Fibroblast of skin of right biceps (primary cell): ENCODE measurements at regions not wholly inside any gene's neighbourhood (a gene's known extent, or its start where the extent isn't known, plus 50 kb on each side); places are given as distances from the start of the nearest gene placed in this dataset.

Source experiments
- DNase-seq: peaks from one replicate; pipeline ENCODE4 v3.0.0-alpha.2; 2013

- peak; percentile 71 for DNase-seq
These were observed 200.1 kb downstream of the BMP7 start for GRCh38 chr20:57066126-57066900.

DNA sequence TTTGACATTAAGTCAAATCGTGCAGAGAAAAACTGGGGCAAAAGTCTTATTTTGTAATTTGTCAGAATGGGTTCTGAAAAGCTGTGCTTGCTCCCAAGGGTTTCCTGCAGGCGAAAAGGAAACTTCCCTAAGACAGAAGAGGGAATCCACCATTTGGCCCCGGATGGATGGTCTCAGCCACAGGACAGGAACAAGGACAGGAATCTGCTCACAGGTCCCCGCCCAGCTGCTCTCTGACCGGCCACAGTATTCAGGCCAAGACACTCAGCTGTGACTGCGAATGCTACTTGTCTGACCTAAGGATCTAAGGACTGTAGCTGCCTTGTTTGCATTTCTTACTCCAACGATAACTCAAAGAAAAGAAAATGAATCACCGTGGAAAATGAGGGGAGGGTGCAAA, 197.0 kb downstream of the BMP7 start:
- no peak for DNase-seq

DNA sequence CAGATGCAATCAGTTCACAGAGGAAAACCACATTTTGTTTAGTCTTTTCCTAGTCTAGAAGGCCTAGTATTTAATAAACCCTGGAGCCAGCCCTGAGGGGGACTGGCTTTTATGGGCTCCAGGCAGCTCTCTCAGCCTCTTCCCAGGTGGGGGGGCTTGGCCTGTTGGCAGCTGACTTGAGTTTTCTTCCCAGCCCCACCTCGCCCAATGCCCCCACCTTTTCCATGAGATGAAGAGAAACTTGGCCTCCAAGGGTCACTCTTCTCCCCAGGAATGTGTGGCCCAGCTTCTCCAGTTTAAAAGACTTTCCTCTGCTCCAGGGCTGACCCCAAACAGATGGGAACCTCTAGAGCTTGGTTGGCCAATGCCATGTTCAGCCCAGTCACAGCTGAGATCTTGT, 196.1 kb downstream of the BMP7 start:
- DNase-seq: no peak

- DNase-seq: no peak
These were observed 195.1 kb downstream of the BMP7 start for GRCh38 chr20:57071283-57071731.

- DNase-seq: peak; percentile 65
These were observed 194.4 kb downstream of the BMP7 start for GRCh38 chr20:57071954-57072583.

DNA sequence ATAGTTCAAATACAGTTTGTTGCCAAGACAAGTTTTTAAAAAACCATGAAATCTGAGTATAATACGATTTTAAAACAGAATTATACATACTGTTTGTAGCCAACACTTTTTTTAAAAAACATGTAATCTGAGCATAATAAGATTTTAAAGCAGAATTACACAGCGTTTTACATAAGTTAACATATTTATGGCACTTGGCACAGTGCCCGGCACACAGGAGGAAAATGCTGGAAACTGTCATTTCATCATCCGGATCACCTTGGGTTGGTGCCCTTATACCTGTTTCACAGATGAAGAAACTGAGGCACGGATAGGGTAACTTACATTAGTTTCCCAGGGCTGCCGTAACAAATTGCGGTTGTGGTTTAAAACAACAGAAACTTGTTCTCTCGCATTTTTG, 193.0 kb downstream of the BMP7 start:
- no peak for DNase-seq

GRCh38 chr20:57074386-57074785, 192.1 kb downstream of the BMP7 start:
- DNase-seq: no peak

DNA sequence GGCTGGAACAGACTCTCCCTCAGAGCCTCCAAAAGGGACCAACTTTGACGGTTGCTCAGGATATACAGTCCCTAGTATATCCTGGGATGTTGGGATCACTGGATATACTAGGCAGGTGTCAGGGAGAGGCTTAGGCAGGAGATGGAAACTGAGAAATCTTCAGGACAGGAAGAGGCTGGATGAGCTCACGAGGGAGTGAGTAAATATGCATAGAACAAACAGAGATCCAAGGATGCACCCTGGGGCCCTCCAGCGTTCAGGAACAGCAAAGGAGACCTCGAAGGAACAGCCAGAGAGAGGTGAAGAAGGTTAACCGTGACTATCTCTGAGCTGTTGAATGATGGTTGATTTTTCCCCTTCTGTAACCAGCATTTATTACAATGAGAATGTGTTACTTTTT, 191.3 kb downstream of the BMP7 start:
- DNase-seq: no peak

- no peak for DNase-seq
These were observed 190.8 kb downstream of the BMP7 start for GRCh38 chr20:57075603-57076002.

- peak; percentile 85 for DNase-seq
These were observed 190.2 kb downstream of the BMP7 start for GRCh38 chr20:57076152-57076652.

- DNase-seq: no peak
These were observed 189.5 kb downstream of the BMP7 start for GRCh38 chr20:57076951-57077350.

DNA sequence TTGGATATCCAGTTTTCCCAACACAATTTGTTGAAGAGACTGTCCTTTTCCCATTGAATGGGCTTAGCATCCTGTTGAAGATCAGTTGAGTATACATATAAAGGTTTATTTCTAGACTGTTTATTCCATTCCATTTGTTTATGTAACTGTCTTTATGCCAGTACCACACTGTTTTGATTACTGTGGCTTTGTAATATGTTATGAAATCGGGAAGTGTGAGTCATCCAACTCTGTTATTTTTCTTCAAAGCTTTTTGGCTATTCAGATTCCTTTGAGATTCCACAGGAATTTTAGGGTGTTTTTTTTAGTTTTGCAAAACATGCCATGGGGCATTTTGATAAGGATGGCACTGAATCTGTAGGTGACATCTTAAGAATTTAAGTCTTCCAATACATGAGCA, 188.3 kb downstream of the BMP7 start:
- DNase-seq: no peak

DNA sequence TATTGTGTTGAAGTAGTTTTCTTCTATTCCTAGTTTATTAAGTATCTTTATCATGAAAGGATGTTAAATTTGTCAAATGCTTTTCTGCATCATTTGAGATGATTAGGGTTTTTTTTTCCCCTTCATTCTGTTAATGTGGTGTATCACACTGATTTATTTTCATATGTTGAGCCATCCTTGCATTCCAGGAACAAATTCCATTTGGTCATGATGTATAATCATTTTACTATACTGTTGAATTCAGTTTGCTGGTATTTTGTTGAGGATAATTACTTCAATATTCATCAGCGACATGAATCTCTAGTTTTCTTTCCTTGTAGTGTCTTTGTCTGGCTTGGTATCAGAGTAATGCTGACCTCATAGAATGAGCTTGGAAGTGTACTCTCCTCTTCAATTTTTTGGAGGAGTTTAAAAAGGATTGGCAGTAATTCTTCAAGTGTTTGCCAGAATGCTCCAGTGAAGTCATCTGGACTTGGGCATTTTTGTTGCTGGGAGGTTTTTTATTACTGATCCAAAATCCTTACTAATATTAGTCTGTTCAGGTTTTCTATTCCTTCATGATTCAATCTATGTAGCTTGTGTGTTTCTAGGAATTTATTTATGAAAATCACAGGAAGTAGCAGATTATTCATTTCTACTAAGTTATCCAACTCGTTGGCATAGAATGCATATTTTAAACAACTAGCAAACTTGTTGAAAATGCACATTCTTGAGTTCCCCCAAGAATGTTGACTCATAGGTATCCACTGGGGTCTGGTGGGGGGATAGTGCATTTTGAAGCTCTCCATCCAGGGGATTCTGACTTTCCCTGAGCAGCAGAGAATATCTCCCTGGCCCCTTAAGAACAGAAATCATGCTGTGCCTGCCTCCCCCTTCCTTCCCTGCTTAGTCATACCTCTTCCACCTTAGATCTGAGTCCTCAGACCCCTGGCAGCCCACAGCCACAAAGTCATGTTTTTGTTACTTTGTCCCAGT, 187.1 kb downstream of the BMP7 start:
- DNase-seq: peak; percentile 95

- DNase-seq: peak; percentile 44
These were observed 185.6 kb downstream of the BMP7 start for GRCh38 chr20:57080796-57081195.

DNA sequence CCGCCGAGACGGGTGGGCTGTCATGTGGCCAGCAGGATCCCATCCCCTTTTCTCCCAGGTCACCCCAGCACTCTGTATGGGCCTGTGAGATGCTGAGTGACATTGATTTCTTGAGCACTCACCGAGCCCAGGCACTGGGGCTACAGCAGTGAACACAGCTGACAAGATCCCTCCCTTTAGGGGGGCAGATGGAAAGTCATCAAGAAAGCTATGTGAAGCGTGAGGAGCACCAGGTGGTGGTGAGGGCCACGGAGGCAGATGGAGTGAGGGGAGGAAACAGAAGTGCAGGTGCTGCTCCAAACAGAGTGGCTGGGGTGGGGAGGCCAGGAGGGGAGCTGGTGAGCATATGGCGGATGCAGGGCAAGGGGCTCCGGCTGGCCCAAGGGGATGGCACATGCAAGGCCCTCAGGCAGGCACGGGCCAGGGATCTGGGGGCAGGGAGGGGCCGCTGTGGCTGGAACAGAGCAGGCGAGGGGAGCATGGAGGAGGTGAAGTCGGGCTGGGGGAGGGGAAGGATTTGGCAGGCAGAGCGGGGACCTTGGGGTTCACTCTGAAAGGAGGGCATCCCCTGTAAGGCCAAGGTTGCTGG, 184.0 kb downstream of the BMP7 start:
- no peak for DNase-seq

DNA sequence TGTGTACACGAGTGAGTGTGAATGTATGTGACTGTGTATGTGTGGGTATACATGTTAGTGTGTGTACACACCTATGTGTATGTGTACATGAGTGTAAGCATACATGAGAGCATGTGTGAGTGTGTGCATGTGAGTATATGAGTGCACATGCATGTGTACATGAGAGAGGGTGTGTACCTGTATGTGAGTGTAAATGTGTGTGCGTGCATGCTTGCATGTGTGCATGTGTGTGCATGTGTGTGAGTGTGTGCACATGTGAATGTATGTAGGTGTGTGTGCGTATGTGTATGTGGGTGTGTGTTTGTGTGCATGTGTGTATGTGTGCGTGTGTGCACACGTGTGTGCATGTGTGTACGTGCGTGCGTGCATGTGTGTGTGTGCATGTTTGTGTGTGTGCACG, 183.4 kb downstream of the BMP7 start:
- DNase-seq: no peak

DNA sequence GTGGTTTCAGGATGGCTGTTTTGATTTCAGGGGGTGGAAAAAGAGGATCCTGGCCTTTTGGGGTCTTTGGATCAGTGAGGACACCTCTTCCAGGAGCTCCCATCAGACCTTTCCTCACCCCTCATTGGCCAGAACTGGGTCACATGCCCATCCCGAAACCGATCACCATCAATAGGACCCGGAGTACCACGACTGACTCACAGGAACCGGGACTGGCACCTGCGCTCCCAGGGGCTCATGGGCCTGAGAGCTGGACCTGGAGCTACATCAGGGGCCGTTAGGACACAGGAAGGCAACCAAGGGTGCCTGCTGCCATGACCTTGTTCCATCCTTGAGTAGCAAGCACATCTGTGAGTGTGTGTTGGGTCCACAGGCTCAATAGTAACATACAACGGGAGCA, 180.4 kb downstream of the BMP7 start:
- no peak for DNase-seq

GRCh38 chr20:57087102-57087501, 179.3 kb downstream of the BMP7 start:
- no peak for DNase-seq

GRCh38 chr20:57087705-57088104, 178.7 kb downstream of the BMP7 start:
- no peak for DNase-seq

DNA sequence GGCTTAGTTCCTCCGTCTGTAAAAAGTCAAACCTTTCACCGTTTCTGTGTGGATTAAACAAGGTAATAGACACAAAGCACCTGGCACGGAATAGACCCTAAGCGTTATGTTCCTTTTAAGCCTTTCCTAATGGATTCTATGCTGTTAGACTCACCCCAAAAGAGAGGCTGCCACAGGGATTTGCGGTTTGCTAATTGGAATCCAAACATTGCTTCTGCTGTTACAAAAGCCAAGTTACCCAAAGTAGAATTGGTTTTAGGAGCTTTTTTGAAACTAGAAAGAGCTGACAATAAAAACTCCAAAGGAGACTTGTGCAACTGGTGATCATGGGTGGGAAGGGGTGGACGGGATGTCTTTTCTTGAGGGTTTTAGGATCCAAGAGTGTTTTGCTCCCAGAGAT, 178.0 kb downstream of the BMP7 start:
- peak; percentile 30 for DNase-seq

DNA sequence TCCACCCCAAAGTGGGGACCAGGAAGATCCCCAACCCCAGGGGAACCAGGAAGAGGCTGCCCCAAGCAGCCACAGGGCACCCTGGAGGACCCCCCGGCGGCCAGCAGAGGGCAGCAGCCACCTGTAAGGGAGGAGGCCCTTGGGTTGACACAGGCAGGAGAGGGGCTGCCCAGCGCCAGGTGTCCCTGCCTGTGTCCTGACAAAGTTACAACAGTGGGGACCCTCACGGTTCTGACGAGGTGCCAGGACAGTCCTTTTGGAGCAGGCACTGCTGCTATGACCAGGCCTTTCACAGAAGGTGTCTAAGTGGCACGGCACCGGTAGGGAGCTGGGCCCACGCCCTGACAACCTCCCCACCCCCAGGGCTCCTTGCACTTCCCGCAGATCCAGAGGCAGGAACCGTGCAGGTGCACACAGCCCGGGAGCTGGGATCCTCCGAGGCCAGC, 176.7 kb downstream of the BMP7 start:
- DNase-seq: peak; percentile 38
